ENCODE measurements at regions not wholly inside any gene's neighbourhood (a gene's known extent, or its start where the extent isn't known, plus 50 kb on each side); places are given as distances from the start of the nearest gene placed in this dataset.

- ATAC-seq, result no peak; the same call in 1 of the 3 replicates
- TF ChIP-seq TSHZ2 (CRISPR knock-in tag; IDR thresholded peaks at IDR 0.05), result no peak
These were observed 161.5 kb upstream of the KIF2A start for GRCh38 chr5:62144401-62145022.

- no peak for ATAC-seq
- no peak for TF ChIP-seq TSHZ2 (CRISPR knock-in tag; IDR thresholded peaks at IDR 0.05)
- no peak for TF ChIP-seq CSDC2 (CRISPR knock-in tag; IDR thresholded peaks at IDR 0.05)
- no peak for TF ChIP-seq CREB5 (CRISPR knock-in tag; IDR thresholded peaks at IDR 0.05; ENCODE audit: low read depth)
These were observed 156.1 kb upstream of the KIF2A start for GRCh38 chr5:62149879-62150278.

GRCh38 chr5:62152394-62153087, 153.5 kb upstream of the KIF2A start:
- no peak for ATAC-seq

More at GRCh38 chr5:62152394-62153087, 153.5 kb upstream of the KIF2A start:
- TF ChIP-seq CSDC2 (CRISPR knock-in tag; IDR thresholded peaks at IDR 0.05) (no peak), ZFP30 (CRISPR knock-in tag; IDR thresholded peaks at IDR 0.05) (no peak), ESRRG (CRISPR knock-in tag; IDR thresholded peaks at IDR 0.05) (no peak), CREB5 (CRISPR knock-in tag; IDR thresholded peaks at IDR 0.05; ENCODE audit: low read depth) (no peak), ZC3H10 (CRISPR knock-in tag; IDR thresholded peaks at IDR 0.05) (no peak), BACH2 (CRISPR knock-in tag; IDR thresholded peaks at IDR 0.05; ENCODE audit: borderline replicate concordance) (no peak), CSRNP3 (CRISPR knock-in tag; IDR thresholded peaks at IDR 0.05) (no peak), ZNF8 (CRISPR knock-in tag; IDR thresholded peaks at IDR 0.05) (no peak), ZFP3 (CRISPR knock-in tag; IDR thresholded peaks at IDR 0.05) (no peak), OSR1 (CRISPR knock-in tag; IDR thresholded peaks at IDR 0.05) (no peak), ISL1 (CRISPR knock-in tag; IDR thresholded peaks at IDR 0.05) (no peak), TSHZ2 (CRISPR knock-in tag; IDR thresholded peaks at IDR 0.05) (no peak), TCF4 (CRISPR knock-in tag; IDR thresholded peaks at IDR 0.05; ENCODE audit: borderline replicate concordance) (no peak), PATZ1 (CRISPR knock-in tag; IDR thresholded peaks at IDR 0.05; ENCODE audit: borderline replicate concordance) (no peak), RARB (CRISPR knock-in tag; IDR thresholded peaks at IDR 0.05) (no peak), GLIS3 (CRISPR knock-in tag; IDR thresholded peaks at IDR 0.05) (no peak), ZNF565 (CRISPR knock-in tag; conservative IDR thresholded peaks at IDR 0.05; ENCODE audit: low read depth) (no peak)
